D341Med (cell line): ENCODE measurements at regions not wholly inside any gene's neighbourhood (a gene's known extent, or its start where the extent isn't known, plus 50 kb on each side); places are given as distances from the start of the nearest gene placed in this dataset.

ENCODE experiments used
- DNase-seq: peaks from one replicate; pipeline ENCODE4 v3.0.0; 2012; ENCODE audit warnings: low spot score

DNA sequence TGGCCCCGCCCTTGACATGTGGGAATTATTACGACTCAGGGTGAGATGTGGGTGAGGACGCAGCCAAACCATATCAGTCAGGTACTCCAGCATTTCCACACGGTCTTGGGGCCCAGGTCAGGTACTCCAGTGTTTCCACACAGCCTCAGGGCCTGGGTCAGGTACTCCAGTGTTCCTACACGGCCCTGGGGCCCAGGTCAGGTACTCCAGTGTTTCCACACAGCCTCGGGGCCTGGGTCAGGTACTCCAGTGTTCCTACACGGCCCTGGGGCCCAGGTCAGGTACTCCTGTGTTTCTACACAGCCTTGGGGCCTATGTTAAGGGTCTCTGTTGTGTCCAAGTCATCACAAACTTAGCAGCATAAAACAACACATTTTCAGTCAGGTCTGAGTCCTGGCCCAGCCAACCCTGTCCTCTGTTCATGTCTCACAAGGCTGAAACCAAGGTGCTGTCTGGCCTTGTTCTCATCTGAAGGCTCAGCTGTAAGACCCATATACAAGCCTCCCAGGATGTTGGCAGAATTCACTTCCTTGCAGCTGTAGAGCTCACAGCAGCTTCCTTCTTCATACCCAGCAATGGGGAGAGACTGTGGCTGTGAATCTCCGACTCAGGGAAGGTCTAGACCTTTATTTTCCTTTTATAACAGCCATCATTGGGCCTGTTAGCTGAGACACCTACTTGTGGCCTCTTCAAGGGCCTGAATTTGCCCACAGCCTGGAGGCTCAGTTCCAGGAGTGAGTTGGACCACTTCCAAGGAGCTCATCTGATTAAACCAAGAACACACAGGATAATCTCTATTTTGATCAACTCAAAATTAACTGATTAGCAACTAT, 107.6 kb upstream of the SFSWAP start:
- DNase-seq = no peak

DNA sequence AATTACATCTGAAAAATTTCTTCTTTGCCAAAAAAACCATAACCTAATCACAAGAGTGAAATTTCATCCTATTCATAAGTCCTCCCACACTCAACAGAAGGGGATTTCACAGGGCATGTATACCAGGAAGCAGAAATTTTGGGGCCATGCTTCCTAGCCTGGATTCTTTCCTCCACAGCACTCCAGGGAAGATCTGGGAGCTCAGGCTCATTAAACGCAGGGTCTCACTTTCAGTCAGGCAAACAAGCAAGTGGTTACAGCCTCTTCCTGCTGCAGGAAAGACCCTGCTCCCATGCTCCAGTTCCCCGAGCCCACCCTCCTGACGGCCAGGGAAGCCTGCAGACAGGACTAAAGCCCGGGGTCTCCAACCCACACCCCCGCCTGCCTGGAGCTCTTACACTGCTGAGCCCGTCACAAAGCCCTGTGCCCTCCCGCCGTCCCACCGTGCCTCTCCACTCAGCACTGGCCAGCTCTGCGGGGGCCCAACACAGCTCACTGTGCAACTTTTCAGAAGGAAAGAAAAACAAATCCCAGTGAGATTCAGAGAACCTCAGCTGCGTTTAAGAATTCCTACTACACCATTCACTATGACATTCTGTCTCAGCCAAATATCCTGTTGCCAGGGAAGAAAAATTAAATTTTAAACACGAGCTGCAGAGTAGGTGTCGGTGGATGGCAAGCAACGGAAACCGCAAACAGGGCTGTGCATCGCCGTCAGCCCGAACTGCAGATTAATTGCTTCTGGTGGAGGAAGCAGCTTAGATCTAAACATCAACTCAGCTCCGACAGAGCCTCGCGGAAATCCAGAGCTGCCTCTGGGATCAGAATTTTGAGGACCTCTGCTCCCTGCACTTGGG, 106.7 kb upstream of the SFSWAP start:
- DNase-seq = no peak

DNA sequence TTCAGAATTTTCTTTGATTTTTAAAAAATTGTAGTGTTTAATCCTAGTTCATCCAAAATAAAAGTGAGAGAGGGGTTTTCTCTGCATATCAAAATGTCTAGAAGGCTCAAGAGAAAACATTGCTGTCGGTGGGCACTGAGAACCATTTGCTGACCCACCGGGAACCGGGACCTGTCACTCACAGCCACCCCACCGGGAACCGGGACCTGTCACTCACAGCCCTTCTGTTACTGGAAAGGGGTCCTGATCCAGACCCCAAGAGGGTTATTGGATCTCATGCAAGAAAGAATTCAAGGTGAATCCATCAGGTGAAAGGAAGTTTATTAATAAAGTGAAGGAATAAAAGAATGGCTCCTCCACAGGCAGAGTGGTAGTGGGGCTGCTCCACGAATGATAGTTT, 106.0 kb upstream of the SFSWAP start:
- DNase-seq = no peak

DNA sequence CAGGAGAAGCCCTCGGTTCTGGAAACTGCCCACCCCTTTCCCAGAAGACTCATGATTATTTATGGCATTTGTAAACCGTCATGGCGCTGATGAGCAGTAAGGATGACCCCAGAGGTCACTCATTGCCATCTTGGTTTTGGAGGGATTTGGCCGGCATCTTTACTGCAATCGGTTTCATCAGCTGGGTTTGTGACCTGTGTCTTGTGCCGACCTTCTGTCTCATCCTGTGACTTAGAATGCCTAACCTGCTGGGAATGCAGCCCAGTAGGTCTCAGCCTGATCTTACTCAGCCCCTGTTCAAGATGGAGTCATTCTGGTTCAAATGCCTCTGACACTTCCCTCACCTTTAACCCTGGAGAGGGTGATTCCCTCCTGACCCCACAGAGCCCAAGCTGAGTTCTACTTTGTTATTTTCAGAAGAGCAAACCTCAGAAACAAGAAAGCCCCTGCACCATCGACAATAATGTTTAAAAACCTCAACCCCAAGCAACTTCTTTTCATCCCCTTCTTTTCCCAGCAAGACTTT, 105.5 kb upstream of the SFSWAP start:
- DNase-seq = no peak

DNA sequence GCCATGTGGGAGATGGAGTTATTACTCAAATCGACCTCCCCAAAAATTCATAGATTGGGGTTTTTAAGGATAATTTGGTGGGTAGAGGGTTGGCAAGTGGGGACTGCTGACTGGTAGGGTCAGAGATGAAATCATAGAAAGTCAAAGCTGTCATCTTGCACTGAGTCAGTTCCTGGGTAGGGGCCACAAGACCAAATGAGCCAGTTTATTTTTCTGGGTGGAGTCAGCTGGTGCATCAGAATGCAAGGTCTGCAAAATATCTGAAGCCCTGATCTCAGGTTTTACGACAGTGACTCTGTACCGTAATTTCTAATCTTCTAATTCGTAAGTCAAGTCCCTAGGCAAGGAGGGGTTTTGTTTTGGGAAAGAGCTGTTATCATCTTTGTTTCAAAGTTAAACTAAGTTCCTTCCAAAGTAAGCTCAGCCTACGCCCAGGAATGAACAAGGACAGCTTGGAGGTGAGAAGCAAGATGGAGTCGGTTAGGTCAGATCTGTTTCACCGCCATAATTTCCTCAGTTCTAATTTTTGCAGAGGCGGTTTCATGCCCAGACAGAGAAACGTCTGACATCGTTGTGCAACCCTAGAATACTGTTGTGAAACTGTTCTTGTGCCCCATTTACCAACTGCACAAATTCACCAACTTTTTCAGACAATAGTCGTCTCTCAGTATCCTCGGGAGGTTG, 104.5 kb upstream of the SFSWAP start:
- no peak for DNase-seq

DNA sequence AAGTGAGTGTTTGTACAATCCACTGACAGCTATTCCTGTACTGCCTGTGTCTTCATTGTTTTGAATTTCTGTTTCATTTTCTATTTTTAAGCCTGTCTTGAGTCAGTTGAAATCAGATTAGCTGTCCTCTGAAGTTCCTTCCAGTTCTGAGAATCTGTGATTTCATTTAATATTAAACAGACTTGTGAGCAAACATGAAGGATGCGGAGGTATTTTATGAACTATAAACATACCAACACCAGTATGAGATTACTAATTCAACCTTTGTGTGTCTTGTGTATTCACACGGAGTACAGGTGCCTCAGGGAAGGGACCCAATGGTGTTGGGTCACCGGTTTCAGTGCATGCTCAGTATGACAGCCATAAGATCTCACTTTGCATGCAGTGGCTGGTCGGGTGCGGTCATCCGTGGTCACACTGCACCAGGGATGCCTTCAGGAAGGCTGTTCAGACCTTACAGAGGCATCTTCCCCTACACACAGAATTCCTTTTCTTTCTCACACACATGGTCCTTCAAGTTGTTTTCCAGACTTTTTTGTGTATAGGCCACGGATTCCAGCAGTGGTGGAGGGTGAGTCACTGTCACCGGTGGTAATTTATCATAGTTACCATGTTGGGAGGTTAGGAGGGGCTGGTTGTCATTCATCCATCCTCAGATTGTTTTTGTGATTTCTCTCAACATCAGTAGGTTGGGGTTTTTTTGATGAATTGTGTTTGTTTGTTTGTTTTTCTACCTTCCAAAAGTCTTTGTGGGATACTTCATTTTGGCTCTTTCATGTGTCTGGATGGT, 103.0 kb upstream of the SFSWAP start:
- no peak for DNase-seq

DNA sequence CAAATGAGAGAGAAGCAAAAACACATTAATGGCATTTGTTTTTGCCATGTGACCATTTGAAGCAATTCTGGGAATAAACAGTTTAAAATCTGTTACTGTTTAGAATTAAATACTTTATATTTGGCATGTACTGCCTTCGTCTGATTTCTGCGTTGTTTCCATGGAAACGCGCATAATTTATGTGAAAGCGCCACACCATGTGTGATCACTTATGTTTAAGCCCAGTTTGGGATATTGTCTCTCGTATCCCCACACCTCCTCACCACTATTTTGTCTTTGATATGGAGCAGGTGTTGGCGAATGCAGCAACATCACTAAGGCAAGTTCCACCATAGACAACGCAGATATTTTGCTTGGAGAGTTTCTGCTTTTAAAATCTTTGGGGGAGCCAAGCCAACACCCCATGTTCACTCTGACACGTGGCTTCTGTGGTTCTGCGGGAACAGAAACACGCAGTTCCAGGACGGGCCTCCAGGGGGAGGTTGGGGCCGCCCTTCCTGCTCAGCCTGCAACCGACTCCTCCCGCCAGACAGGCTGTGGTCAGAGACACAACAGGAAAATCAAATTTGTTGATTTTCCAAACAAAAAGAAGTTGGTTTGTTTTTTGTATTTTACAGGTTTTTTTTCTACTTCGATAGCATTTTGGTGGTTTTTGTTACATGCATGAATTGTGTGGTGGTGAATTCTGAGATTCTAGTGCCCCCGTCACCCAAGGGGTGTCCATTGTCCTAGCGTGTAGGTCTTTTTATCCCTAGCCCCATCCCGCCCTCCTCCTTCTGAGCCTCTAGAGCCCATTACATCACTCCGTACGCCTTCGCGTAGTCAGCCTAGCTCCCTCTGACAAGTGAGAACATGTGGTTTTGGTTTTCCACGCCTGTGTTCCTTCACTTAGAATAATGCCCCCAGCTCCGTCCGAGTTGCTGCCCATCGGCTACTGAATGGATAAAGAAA, 101.9 kb upstream of the SFSWAP start:
- peak; percentile 62 for DNase-seq

DNA sequence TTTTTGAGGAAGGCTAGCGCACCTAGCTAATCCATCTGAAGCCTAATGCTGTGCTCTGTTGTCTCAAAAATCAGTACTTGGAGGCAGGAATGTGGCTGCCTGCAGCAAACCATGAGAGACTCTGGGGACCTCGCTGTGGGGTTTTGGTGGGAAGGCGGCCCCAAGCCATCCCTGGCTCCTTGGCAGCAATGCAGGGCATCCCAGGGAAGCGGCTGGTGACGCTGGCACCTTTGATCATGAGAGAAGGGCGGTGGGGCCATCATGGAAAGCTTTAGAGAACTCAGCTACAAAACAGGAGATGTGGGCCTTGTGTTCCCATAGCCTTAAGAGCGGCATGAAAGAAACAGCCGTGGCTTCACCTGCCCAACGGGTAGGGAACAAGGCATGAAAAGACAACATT, 101.1 kb upstream of the SFSWAP start:
- no peak for DNase-seq

DNA sequence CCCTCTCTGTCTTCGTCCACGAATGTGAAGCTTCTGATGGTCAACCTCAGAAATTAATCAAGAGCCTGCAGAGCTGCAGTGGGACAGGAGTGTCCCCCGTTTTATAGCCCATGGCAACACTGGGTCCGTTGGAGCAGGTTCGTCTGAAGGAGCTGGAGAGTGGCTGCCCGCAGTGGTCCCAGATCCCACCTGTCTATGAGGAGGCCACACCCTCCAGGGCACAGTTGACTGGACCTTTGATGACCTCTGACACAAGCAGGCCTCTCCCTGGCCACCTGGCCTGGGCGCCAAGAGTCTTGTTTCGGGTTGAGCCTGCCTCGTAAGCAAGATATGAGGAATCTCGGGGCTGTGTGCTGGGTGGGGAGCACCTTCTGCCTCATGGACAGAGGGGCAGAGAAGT, 100.7 kb upstream of the SFSWAP start:
- DNase-seq = no peak

DNA sequence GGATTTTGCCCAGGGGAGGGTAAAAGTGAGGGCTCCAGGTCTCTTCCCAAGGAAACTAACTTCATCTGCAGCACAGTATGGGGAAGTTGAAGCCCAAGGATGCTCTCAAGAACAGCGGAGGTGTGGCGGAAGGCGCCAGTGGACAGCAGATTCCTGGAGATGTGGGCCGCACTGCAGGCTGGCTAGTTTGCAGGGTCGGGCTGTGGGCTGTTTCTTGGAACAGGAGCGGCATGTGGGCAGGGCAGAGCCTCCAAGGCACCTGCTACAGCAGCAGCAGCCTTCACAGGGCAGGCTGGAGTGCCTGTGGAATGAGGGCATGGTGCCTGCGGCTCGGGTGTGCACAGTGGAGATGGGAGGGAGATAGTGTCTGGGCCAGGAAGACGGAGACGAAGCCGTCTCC, 100.0 kb upstream of the SFSWAP start:
- no peak for DNase-seq

DNA sequence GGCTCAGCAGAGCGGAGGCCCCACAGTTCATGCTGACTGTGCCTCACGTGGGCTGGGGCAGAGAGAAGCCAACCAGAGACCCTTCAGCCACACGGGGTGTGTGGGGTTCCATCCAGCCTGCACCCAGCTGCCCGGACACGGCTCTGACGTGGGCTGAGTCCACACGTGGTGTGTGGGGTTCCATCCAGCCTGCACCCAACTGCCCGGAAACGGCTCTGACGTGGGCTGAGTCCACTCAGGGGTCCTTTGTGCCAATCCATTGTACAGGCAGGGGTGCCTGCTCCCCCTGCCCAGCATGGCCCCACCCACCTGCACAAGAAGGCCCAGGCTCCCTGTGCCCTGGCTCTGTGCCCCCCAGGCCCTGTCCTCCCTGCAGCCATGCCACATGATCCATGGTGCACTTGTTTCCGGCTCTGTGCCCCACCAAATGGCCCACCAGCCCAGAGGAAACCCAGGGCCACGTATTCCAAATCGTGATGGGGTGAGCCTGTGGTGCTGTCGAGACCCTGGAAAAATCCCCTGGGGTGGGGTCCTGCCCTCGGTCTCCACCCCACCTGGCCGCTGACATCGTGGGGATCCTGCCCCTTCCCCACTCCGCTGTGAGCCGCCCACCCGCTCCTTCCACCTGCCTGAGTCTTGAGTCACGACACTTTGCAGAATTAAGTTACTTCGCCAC, 99.3 kb upstream of the SFSWAP start:
- no peak for DNase-seq

DNA sequence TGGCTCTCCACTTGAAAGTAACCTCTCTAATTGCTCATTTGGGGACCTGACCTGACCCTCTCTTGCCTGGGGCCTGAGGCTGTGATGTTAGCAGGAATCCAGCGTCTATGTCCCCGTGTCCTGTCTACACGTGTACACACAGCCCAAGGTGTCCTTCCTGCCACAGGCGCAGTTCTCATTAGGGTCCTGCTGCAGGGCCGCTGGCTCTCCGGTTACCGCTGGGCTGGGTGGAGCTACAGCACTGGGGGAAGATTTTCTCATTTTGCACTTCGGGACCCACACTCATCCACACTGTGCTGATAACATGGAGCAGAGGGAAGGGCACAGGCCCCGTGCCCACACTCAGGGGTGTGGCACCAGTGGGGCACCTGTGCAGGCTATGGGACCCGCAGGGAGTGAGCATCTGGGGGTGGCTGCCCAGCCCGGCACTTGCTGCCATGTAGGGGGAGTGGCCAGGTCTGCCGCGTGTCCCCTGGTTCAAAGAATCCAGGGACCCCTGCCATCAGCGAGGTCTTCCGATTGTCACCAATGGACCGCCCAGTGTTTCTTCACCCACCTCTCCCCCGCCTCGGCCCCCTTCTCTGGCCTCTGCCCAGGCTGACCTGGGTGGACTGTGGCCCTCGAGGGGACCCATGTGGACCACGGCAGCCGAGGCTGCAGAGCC, 98.7 kb upstream of the SFSWAP start:
- no peak for DNase-seq

DNA sequence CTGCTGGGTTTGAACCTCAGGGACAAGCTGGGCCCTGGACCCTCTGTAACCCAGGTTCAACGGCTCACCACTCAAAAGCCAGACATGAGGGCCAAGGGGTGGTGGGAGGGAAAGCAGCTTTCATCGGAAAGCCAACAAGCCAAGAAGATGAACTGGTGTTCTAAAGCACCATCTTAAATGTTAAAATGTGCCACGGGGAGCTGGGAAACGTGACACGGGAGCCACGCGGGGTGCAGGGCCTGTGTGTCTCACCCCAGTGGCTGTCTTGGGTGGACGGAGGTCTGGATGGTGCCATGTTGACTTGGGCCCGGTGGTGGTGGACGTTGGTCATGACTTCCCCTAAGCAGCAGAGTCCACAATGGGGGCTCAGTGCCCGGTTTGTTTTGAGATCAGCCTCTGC, 97.7 kb upstream of the SFSWAP start:
- no peak for DNase-seq

DNA sequence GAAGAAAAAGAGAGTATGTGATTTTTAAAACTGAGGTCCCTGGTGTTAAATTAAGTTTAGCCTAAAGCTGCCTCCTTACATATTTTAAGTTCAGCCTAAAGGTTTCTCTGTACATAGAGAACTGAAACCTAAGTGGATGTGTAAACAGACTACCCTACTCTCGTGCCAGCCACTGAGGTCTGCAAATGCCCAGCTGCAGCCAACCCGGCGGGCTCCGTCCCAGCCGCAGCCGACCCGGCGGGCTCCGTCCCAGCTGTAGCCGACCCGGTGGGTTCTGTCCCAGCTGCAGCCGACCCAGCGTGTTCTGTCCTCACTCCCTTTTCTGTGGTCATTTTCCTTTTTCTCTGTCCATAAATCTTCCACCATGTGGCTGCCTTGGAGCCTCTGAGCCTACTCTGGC, 97.2 kb upstream of the SFSWAP start:
- DNase-seq = no peak

DNA sequence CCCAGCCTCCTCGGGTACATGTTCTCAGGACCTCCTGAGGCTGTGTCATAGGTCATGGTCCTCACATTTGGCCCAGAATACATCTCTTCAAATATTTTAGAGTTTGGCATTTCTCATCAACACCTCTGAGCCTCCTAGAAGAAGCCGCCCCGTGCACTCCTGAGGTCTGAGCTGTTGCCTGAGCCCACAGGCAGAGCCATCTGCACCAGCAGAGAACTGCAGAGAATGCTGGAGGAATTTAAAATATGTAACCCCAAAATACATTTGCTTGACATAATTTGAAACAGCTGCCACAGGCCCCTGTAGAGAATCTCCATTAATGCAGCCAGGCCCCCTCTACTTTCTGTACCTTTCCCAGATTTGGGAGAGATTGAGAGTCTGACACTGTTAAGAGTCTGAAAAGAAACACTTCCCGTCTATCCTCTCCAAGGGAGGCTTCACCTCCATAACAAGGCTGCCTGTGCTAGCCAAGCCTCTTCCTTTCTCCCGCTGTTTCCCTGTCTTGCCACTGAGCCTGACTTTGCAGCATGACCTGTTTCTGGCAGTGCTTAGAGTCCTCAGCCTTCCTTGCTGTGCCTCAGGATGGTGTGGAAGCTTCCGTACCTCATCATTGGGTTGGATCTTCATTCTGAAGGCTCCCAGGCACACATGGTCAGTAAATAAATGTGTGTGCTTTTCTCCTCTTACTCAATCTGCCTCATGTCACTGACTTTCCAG, 95.4 kb upstream of the SFSWAP start:
- DNase-seq = no peak

DNA sequence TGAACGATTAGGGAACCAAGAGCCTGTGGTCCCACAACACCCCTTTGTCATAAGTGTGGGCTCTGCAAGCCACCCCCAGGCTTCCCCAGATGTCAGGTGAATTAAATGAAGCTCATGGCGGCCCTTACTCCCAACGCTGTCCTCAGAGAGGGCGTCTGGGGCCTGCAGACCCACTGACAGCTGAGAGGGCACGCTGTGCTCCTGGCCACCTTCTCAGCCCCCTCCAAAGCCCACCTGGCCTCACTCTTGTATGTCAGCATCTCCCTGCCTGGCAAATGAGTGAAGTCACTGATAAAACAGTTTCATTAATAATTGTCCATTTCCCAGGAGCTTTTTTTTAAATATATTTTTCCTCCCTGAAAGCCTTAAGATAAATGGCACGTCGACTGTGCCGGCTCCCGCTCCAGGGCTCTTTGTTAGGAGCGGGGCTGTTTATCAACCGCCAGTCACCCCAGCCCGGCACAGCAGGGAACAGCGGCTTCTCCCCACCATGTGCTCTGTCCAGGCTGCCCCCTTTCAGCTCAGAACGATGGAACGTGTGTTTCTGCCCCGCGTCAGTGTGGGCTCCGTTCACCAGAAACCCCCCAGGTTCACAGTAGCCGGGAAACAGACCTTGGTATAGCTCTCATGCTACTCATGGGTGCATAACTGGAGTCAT, 94.7 kb upstream of the SFSWAP start:
- no peak for DNase-seq

DNA sequence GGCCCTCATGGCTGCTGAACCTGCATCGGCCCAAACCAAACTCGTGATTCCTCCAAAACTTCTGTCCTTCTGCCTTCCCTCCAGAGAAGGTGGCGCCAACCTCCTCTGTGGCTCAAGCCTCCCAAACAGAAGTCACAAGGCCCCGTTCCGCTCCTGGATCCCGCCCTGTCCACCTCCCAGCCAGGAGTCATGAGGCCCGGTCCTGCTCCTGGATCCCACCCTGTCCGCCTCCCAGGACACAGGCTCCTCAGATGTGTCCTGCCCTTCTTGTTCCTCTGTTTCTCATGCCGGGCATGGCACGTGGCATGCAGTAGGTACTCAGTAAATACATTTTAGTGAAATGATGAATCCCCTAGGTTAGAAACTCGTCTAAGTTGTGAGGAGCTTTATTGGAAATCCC, 94.2 kb upstream of the SFSWAP start:
- DNase-seq = no peak

DNA sequence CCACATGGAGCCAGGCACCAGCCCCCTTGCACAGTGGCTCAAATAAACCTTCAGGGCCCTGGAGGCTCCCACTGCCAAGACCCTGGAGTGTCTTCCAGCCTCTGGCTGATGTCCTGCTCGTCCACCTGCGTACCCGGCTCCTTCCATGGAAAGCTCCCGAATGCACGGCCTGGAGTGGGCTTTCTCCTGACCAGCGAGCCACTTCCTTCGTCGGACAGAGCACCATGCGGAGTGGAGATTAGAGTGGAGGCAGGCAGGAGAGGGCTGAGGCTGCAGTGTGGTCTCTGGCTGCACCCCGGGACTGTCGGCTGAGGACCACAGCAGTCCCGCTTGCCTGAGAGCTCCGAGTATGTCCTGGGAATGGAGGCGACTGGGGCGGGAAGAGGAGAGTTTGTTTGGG, 93.7 kb upstream of the SFSWAP start:
- no peak for DNase-seq
